Mesendoderm (in vitro differentiated cells): ENCODE measurements at regions not wholly inside any gene's neighbourhood (a gene's known extent, or its start where the extent isn't known, plus 50 kb on each side); places are given as distances from the start of the nearest gene placed in this dataset.

Source experiments
- DNase-seq: peaks from one replicate; pipeline ENCODE4 v3.0.0; 2013
- H2AK5ac ChIP-seq: 2 replicates; pipeline ENCODE4 v1.6.1; 2013; ENCODE audit warnings: low read length, inconsistent platforms
- H2BK120ac ChIP-seq: 2 replicates; pipeline ENCODE4 v1.6.1; 2013; ENCODE audit warnings: low read depth, mild to moderate bottlenecking, low read length, moderate library complexity, mixed read lengths
- H2BK15ac ChIP-seq: replicated peaks from 2 replicates; pipeline ENCODE4 v1.6.1; 2013; ENCODE audit warnings: low read depth, mild to moderate bottlenecking, moderate library complexity
- H2BK5ac ChIP-seq: 2 replicates; pipeline ENCODE4 v1.6.1; 2013; ENCODE audit warnings: low read length, inconsistent platforms
- H3K18ac ChIP-seq: 2 replicates; pipeline ENCODE4 v1.6.1; 2013; ENCODE audit warnings: mild to moderate bottlenecking, low read length, mixed read lengths
- H3K23ac ChIP-seq: one replicate; pipeline ENCODE4 v1.6.1; 2013; ENCODE audit warnings: low read length
- H3K27ac ChIP-seq: 2 replicates; pipeline ENCODE4 v1.5.1; 2013; ENCODE audit warnings: low read depth, mild to moderate bottlenecking, inconsistent platforms, low read length, moderate library complexity
- H3K27me3 ChIP-seq: 2 replicates; pipeline ENCODE4 v1.6.1; 2013; ENCODE audit warnings: low read length, control low read depth, mild to moderate bottlenecking, inconsistent platforms; ENCODE audit not compliant: insufficient read depth, poor library complexity
- H3K36me3 ChIP-seq: 2 replicates; pipeline ENCODE4 v1.6.1; 2013; ENCODE audit warnings: low read length, inconsistent platforms; ENCODE audit not compliant: control insufficient read depth, insufficient read depth
- H3K4ac ChIP-seq: one replicate; pipeline ENCODE4 v1.6.1; 2013; ENCODE audit warnings: low read depth, mild to moderate bottlenecking, low read length, moderate library complexity
- H3K4me1 ChIP-seq: 2 replicates; pipeline ENCODE4 v1.6.1; 2013; ENCODE audit warnings: low read depth, low read length, inconsistent platforms; ENCODE audit not compliant: control insufficient read depth
- H3K4me2 ChIP-seq: 2 replicates; pipeline ENCODE4 v1.6.1; 2013; ENCODE audit warnings: low read length
- H3K4me3 ChIP-seq: 2 replicates; pipeline ENCODE4 v1.5.1; 2013; ENCODE audit warnings: mild to moderate bottlenecking, low read length
- H3K56ac ChIP-seq: one replicate; pipeline ENCODE4 v1.6.1; 2013; ENCODE audit warnings: low read length
- H3K79me1 ChIP-seq: 2 replicates; pipeline ENCODE4 v1.6.1; 2013; ENCODE audit warnings: low read length, inconsistent platforms
- H3K79me2 ChIP-seq: 2 replicates; pipeline ENCODE4 v1.6.1; 2013; ENCODE audit warnings: mild to moderate bottlenecking, low read length; ENCODE audit not compliant: control insufficient read depth, insufficient read depth
- H3K9ac ChIP-seq: 2 replicates; pipeline ENCODE4 v1.6.1; 2013; ENCODE audit warnings: low read length, inconsistent platforms
- H4K5ac ChIP-seq: one replicate; pipeline ENCODE4 v1.6.1; 2013; ENCODE audit warnings: low read length
- H4K8ac ChIP-seq: one replicate; pipeline ENCODE4 v1.6.1; 2013; ENCODE audit warnings: low read depth, mild to moderate bottlenecking, control low read depth, low read length, moderate library complexity
- WGBS: extraction: QIAGEN DNeasy Blood & Tissue Kit; methylation state at CpG from one replicate; pipeline ENCODE4 v1.1.7; 2013; ENCODE audit warnings: low lambda C conversion rate, missing lambda C conversion rate; ENCODE audit not compliant: insufficient coverage; ENCODE audit errors: extremely low coverage; 5-methylcytosine and 5-hydroxymethylcytosine counted together

DNA sequence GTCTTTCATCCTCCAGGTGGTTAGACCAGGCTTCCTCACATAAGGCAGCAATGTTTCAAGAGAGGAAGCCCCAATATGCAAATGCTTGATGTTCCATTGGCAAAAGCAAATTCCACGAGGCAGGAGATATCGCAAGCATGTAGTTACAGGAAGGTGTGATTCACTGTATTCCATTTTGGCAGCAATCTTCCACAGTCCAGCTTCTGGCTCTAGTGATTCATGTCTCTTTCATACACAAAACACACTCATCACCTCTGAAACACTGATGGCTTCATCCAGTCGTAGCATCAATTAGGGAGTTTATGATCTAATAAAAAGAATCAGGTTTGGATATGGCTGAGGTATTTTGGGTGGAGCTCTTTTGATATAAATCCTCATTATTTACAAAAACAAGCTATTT is 552.2 kb upstream of the RIOK2 start:
- no peak for DNase-seq
- Histone ChIP-seq H3K18ac (no peak overlapping the region), H3K27ac (no peak overlapping the region), H2BK15ac (no peak overlapping the region), H3K56ac (no peak overlapping the region), H4K5ac (no peak overlapping the region), H3K79me2 (no peaks in the 10 kb centered on the region), H3K79me1 (no peaks in the 10 kb centered on the region), H3K4me3 (no peak overlapping the region), H2BK5ac (no peak overlapping the region), H3K23ac (no peak overlapping the region), H4K8ac (no peak overlapping the region), H2AK5ac (no peak overlapping the region), H3K27me3 (no peaks in the 10 kb centered on the region), H3K4ac (no peak overlapping the region), H3K9ac (no peak overlapping the region), H2BK120ac (no peak overlapping the region), H3K4me2 (no peak overlapping the region), H3K36me3 (no peaks in the 10 kb centered on the region), H3K4me1 (no peaks in the 10 kb centered on the region)
- WGBS, result no CpG with 5 or more reads among the region's 3 CpGs

DNA sequence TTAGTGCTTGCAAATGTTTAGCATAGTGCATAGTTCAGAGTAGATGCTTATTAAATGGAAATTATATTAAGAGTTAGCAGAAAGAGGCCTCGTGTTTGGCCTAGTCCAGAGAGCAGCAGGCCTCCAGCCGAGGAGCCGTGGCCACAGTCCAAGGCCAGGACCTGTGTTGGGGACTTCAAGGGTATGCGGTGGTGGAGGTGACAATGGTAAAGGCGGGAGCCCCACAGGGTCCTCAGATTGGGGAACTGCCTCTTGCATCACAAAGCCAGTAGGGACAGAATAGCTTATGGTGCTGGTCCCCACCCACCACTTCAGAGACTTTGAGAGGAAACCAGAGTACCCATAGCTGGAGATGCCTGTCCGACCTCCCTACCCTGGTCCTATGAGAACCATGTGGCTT is 554.6 kb upstream of the RIOK2 start:
- Histone ChIP-seq H3K18ac (no peak overlapping the region), H3K27ac (no peak overlapping the region), H3K79me1 (no peaks in the 10 kb centered on the region), H3K56ac (no peak overlapping the region), H3K4me2 (no peak overlapping the region), H3K23ac (no peak overlapping the region), H3K9ac (no peak overlapping the region), H3K79me2 (no peaks in the 10 kb centered on the region), H3K36me3 (no peaks in the 10 kb centered on the region), H2BK5ac (no peak overlapping the region), H3K4me3 (no peak overlapping the region), H3K4ac (no peak overlapping the region), H4K5ac (no peak overlapping the region), H2AK5ac (no peak overlapping the region), H3K27me3 (no peaks in the 10 kb centered on the region), H3K4me1 (no peaks in the 10 kb centered on the region), H4K8ac (no peak overlapping the region), H2BK15ac (no peak overlapping the region), H2BK120ac (no peak overlapping the region)
- no peak for DNase-seq
- WGBS, result no CpG with 5 or more reads among the region's 6 CpGs

DNA sequence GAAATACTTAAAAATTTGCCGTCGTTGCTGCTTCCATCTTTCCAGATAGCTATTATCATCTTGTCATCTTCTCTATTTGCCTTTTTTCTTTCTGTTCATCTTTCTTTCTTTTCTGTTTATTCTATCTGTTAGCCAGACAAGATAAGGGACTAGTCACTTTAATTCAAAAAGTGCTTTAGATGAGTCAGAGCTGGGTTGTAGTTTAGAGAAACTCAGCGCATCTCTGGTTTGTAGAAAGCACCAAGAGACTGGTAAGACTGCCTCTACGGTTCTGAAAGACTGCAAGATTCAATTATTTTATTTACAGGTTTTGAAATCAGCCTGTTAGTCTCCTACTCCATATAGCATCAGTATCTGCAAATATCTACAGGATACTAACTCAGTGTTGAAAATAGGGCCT is 562.8 kb upstream of the RIOK2 start:
- H3K18ac ChIP-seq, result no peak overlapping the region
- H2BK5ac ChIP-seq, result no peak overlapping the region
- WGBS, result no CpG with 5 or more reads among the region's 4 CpGs
- H3K27ac ChIP-seq, result no peak overlapping the region
- no peak overlapping the region for H4K5ac ChIP-seq
- H3K4me2 ChIP-seq, result no peak overlapping the region
- H4K8ac ChIP-seq, result no peak overlapping the region
- no peaks in the 10 kb centered on the region for H3K36me3 ChIP-seq
- no peak overlapping the region for H3K9ac ChIP-seq
- H3K27me3 ChIP-seq, result no peaks in the 10 kb centered on the region
- no peaks in the 10 kb centered on the region for H3K79me1 ChIP-seq
- no peak overlapping the region for H3K4me3 ChIP-seq
- no peak overlapping the region for H2AK5ac ChIP-seq
- no peak overlapping the region for H2BK15ac ChIP-seq
- H3K23ac ChIP-seq, result no peak overlapping the region
- H3K4ac ChIP-seq, result no peak overlapping the region
- H3K56ac ChIP-seq, result no peak overlapping the region
- no peak overlapping the region for H2BK120ac ChIP-seq
- H3K79me2 ChIP-seq, result no peaks in the 10 kb centered on the region
- H3K4me1 ChIP-seq, result no peaks in the 10 kb centered on the region
- DNase-seq, result no peak

DNA sequence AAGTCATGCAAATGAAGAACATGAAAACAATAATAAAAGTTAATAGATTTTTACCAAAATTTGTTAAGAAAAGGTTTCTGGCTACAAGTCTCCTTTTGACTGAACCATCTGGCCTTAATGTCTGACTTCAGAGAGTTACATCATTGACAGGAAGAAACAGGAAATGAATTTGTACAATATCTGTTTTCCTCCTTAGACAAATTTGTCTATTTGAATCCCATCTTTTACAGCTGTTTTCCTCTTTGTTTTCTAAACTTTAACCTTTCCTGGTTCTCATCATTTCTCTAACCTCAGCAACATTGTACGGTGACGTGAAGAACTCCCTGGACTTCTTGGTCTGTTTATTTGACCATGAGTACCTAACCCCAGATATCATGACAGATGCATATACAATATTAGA is 567.5 kb upstream of the RIOK2 start:
- H2BK15ac ChIP-seq, result no peak overlapping the region

DNA sequence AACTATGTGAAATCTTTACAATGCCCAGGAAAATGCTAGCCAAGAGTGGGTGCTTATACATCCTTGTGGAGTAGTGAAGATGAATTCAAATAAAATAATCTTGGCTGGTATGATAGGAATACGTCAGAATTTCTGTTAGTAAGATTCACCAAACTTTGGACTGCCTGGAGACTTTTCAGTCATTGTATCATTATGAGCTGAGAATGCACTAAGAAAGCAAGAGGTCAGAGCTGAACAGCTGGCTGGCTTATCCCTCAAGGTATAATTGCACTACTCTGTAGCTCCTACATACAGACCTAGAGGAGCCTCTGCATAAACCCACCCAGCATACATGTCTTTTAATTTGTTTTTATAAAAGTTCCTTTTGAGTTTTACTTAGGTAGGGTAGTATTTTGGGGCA is 568.5 kb upstream of the RIOK2 start:
- no peak overlapping the region for H4K5ac ChIP-seq
- no peak overlapping the region for H3K56ac ChIP-seq
- H3K79me1 ChIP-seq, result no peaks in the 10 kb centered on the region
- H3K36me3 ChIP-seq, result no peaks in the 10 kb centered on the region
- H2BK15ac ChIP-seq, result no peak overlapping the region
- no peak overlapping the region for H3K9ac ChIP-seq
- H3K18ac ChIP-seq, result no peak overlapping the region
- no peaks in the 10 kb centered on the region for H3K79me2 ChIP-seq
- no peak overlapping the region for H3K4me2 ChIP-seq
- H3K4ac ChIP-seq, result no peak overlapping the region
- H3K27ac ChIP-seq, result no peak overlapping the region
- no peak overlapping the region for H3K23ac ChIP-seq
- no peak overlapping the region for H2BK5ac ChIP-seq
- no peak overlapping the region for H4K8ac ChIP-seq
- WGBS, result no CpG with 5 or more reads among the region's 1 CpG
- H2AK5ac ChIP-seq, result no peak overlapping the region
- H3K4me1 ChIP-seq, result no peaks in the 10 kb centered on the region
- DNase-seq, result no peak
- H2BK120ac ChIP-seq, result no peak overlapping the region
- H3K27me3 ChIP-seq, result no peaks in the 10 kb centered on the region
- no peak overlapping the region for H3K4me3 ChIP-seq

More for the DNA sequence above, 567.5 kb upstream of the RIOK2 start:
- Histone ChIP-seq H3K4me3 (no peak overlapping the region), H3K9ac (no peak overlapping the region), H3K79me1 (no peaks in the 10 kb centered on the region), H4K8ac (no peak overlapping the region), H3K79me2 (no peaks in the 10 kb centered on the region), H3K23ac (no peak overlapping the region), H3K36me3 (no peaks in the 10 kb centered on the region), H2AK5ac (no peak overlapping the region), H3K4ac (no peak overlapping the region), H3K4me1 (no peaks in the 10 kb centered on the region), H3K56ac (no peak overlapping the region), H3K27ac (no peak overlapping the region), H3K18ac (no peak overlapping the region), H4K5ac (no peak overlapping the region), H3K4me2 (no peak overlapping the region), H2BK5ac (no peak overlapping the region), H2BK120ac (no peak overlapping the region), H3K27me3 (no peaks in the 10 kb centered on the region)
- no peak for DNase-seq
- WGBS, result no CpG with 5 or more reads among the region's 2 CpGs

DNA sequence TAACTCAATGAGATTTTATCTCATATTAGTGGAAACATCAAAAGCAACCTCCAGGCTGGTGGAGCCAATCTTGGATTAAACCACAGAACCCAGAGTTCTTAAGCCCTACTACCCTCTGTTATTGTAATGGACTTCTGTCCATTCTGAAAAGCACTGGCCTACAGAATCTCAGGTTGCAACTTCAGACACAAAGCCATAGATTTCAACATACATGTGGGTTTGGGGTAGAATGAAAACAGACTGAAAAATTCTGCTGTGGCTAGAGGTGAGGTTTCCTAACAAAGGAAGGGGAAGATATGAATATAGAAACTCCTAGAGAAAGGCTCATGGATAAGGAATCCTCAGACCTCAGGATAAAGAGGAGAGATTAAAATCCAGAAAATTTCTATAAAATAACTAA is 569.8 kb upstream of the RIOK2 start:
- H3K56ac ChIP-seq, result no peak overlapping the region

More for the DNA sequence above, 569.8 kb upstream of the RIOK2 start:
- no peak overlapping the region for H3K4me3 ChIP-seq
- DNase-seq, result no peak
- no peaks in the 10 kb centered on the region for H3K27me3 ChIP-seq
- no peaks in the 10 kb centered on the region for H3K79me1 ChIP-seq
- H3K23ac ChIP-seq, result no peak overlapping the region
- no peak overlapping the region for H4K5ac ChIP-seq
- H3K27ac ChIP-seq, result no peak overlapping the region
- no peak overlapping the region for H2AK5ac ChIP-seq
- H4K8ac ChIP-seq, result no peak overlapping the region
- H3K4me2 ChIP-seq, result no peak overlapping the region
- H3K9ac ChIP-seq, result no peak overlapping the region
- H3K18ac ChIP-seq, result no peak overlapping the region
- H3K4ac ChIP-seq, result no peak overlapping the region
- no peak overlapping the region for H2BK15ac ChIP-seq
- no peak overlapping the region for H2BK120ac ChIP-seq
- no peaks in the 10 kb centered on the region for H3K36me3 ChIP-seq
- H3K79me2 ChIP-seq, result no peaks in the 10 kb centered on the region
- H2BK5ac ChIP-seq, result no peak overlapping the region
- no peaks in the 10 kb centered on the region for H3K4me1 ChIP-seq
